HG03135 (cell line): ENCODE measurements at regions not wholly inside any gene's neighbourhood (a gene's known extent, or its start where the extent isn't known, plus 50 kb on each side); places are given as distances from the start of the nearest gene placed in this dataset.

Source experiments
- ATAC-seq: cut with Tn5 transposase; IDR thresholded peaks from one replicate; pipeline ENCODE4 v1.9.1; 2021; ENCODE audit warnings: mild to moderate bottlenecking, moderate library complexity; ENCODE audit not compliant: unreplicated experiment

- ATAC-seq: no peak
Observed at GRCh38 chr4:54359919-54360650, 131.0 kb downstream of the PDGFRA start.

- no peak for ATAC-seq
Observed at GRCh38 chr4:54363037-54363436, 133.9 kb downstream of the PDGFRA start.

- no peak for ATAC-seq
Observed at GRCh38 chr4:54365691-54366090, 136.6 kb downstream of the PDGFRA start.

GRCh38 chr4:54367059-54367458, 138.0 kb downstream of the PDGFRA start:
- ATAC-seq: no peak

GRCh38 chr4:54368281-54369265, 139.5 kb downstream of the PDGFRA start:
- ATAC-seq: no peak

GRCh38 chr4:54371173-54371572, 142.1 kb downstream of the PDGFRA start:
- ATAC-seq: no peak

- ATAC-seq: no peak
Observed at GRCh38 chr4:54372951-54373350, 143.9 kb downstream of the PDGFRA start.

GRCh38 chr4:54373718-54374210, 144.7 kb downstream of the PDGFRA start:
- ATAC-seq: no peak

- ATAC-seq: no peak
Observed at GRCh38 chr4:54378461-54378860, 149.4 kb downstream of the PDGFRA start.

GRCh38 chr4:54384152-54384551, 155.1 kb downstream of the PDGFRA start:
- no peak for ATAC-seq

GRCh38 chr4:54384563-54384962, 155.5 kb downstream of the PDGFRA start:
- ATAC-seq: no peak

- no peak for ATAC-seq
Observed at GRCh38 chr4:54386042-54386669, 157.1 kb downstream of the PDGFRA start.

- no peak for ATAC-seq
Observed at GRCh38 chr4:54386693-54387092, 157.6 kb downstream of the PDGFRA start.

GRCh38 chr4:54390670-54391069, 161.6 kb downstream of the PDGFRA start:
- ATAC-seq: no peak

GRCh38 chr4:54391104-54391503, 162.0 kb downstream of the PDGFRA start:
- no peak for ATAC-seq

GRCh38 chr4:54392479-54392878, 163.4 kb downstream of the PDGFRA start:
- ATAC-seq: no peak

- no peak for ATAC-seq
Observed at GRCh38 chr4:54393243-54393642, 164.2 kb downstream of the PDGFRA start.

GRCh38 chr4:54395013-54395527, 166.0 kb downstream of the PDGFRA start:
- no peak for ATAC-seq

- no peak for ATAC-seq
Observed at GRCh38 chr4:54400188-54400587, 171.1 kb downstream of the PDGFRA start.

- no peak for ATAC-seq
Observed at GRCh38 chr4:54400802-54401201, 171.7 kb downstream of the PDGFRA start.

GRCh38 chr4:54402880-54403480, 173.9 kb downstream of the PDGFRA start:
- ATAC-seq: no peak
